Liver (tissue), 3 donors: ENCODE measurements at regions not wholly inside any gene's neighbourhood (a gene's known extent, or its start where the extent isn't known, plus 50 kb on each side); places are given as distances from the start of the nearest gene placed in this dataset.

Experiments used
- CTCF ChIP-seq: fragments of 150-350 bp; IDR thresholded peaks from 2 replicates; pipeline ENCODE4 v1.5.1; 2017; ENCODE audit warnings: improper control_type of control experiment, low read depth, low read length; ENCODE audit not compliant: missing input control
- EGR1 ChIP-seq, 2 donors: IDR thresholded peaks; 2 replicates each; pipeline ENCODE4 v1.6.1; 2016 to 2018; ENCODE audit warnings: antibody characterized with exemption in 2 of 2, low read depth in 2 of 2
- JUND ChIP-seq, 2 donors: IDR thresholded peaks; 2 replicates each; pipeline ENCODE4 v1.6.1; 2016; ENCODE audit warnings: antibody characterized with exemption in 2 of 2
- MAX ChIP-seq: IDR thresholded peaks from 2 replicates; pipeline ENCODE4 v1.6.1; 2016; ENCODE audit warnings: antibody characterized with exemption
- RAD21 ChIP-seq, 2 donors: IDR thresholded peaks; 2 replicates each; pipeline ENCODE4 v1.6.1; 2016; ENCODE audit warnings: antibody characterized with exemption in 2 of 2, mild to moderate bottlenecking in 2 of 2
- TF ChIP-seq, protein P1 (sequence below): IDR thresholded peaks from 2 replicates; pipeline ENCODE4 v1.6.1; 2016; ENCODE audit warnings: antibody characterized with exemption
- TF ChIP-seq, protein P2 (sequence below): IDR thresholded peaks from 2 replicates; pipeline ENCODE4 v1.6.1; 2016; ENCODE audit warnings: antibody characterized with exemption, mild to moderate bottlenecking
- donor health status: healthy.
- donor health status: healthy.

- TF ChIP-seq CTCF (no peak), EGR1 (IDR thresholded peaks at IDR 0.05; ENCODE audit: low read depth in 2 of 2) (no peak), RAD21 (IDR thresholded peaks at IDR 0.05) (no peak), JUND (IDR thresholded peaks at IDR 0.05) (no peak), MAX (no peak)
- TF ChIP-seq, protein P1, sequence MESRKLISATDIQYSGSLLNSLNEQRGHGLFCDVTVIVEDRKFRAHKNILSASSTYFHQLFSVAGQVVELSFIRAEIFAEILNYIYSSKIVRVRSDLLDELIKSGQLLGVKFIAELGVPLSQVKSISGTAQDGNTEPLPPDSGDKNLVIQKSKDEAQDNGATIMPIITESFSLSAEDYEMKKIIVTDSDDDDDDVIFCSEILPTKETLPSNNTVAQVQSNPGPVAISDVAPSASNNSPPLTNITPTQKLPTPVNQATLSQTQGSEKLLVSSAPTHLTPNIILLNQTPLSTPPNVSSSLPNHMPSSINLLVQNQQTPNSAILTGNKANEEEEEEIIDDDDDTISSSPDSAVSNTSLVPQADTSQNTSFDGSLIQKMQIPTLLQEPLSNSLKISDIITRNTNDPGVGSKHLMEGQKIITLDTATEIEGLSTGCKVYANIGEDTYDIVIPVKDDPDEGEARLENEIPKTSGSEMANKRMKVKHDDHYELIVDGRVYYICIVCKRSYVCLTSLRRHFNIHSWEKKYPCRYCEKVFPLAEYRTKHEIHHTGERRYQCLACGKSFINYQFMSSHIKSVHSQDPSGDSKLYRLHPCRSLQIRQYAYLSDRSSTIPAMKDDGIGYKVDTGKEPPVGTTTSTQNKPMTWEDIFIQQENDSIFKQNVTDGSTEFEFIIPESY, result no peak
- TF ChIP-seq, protein P2, sequence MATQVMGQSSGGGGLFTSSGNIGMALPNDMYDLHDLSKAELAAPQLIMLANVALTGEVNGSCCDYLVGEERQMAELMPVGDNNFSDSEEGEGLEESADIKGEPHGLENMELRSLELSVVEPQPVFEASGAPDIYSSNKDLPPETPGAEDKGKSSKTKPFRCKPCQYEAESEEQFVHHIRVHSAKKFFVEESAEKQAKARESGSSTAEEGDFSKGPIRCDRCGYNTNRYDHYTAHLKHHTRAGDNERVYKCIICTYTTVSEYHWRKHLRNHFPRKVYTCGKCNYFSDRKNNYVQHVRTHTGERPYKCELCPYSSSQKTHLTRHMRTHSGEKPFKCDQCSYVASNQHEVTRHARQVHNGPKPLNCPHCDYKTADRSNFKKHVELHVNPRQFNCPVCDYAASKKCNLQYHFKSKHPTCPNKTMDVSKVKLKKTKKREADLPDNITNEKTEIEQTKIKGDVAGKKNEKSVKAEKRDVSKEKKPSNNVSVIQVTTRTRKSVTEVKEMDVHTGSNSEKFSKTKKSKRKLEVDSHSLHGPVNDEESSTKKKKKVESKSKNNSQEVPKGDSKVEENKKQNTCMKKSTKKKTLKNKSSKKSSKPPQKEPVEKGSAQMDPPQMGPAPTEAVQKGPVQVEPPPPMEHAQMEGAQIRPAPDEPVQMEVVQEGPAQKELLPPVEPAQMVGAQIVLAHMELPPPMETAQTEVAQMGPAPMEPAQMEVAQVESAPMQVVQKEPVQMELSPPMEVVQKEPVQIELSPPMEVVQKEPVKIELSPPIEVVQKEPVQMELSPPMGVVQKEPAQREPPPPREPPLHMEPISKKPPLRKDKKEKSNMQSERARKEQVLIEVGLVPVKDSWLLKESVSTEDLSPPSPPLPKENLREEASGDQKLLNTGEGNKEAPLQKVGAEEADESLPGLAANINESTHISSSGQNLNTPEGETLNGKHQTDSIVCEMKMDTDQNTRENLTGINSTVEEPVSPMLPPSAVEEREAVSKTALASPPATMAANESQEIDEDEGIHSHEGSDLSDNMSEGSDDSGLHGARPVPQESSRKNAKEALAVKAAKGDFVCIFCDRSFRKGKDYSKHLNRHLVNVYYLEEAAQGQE, result no peak
Measured at GRCh38 chr18:57296336-57296735, 56.0 kb upstream of the ST8SIA3 start.
